Thoracic aorta (tissue), 2 donors: ENCODE measurements at regions not wholly inside any gene's neighbourhood (a gene's known extent, or its start where the extent isn't known, plus 50 kb on each side); places are given as distances from the start of the nearest gene placed in this dataset.

Experiments used
- ATAC-seq: fragments of 150-250 bp; one replicate; pipeline ENCODE4 v1.8.0; 2017; ENCODE audit warnings: low read depth; ENCODE audit not compliant: insufficient number of reproducible peaks, low FRiP score
- DNase-seq: peaks from one replicate; pipeline ENCODE4 v3.0.0-alpha.2; 2020; ENCODE audit warnings: low spot score
- H3K27ac ChIP-seq, 2 donors: fragments of 200-600 bp; sonication (generic); 1 replicate in 1 of 2; 2 replicates in 1 of 2; pipeline ENCODE4 v1.5.1; 2016; ENCODE audit warnings: mild to moderate bottlenecking in 2 of 2, moderate library complexity in 2 of 2
- H3K27me3 ChIP-seq: fragments of 200-600 bp; sonication (generic); replicated peaks from 2 replicates; pipeline ENCODE4 v1.6.0; 2016; ENCODE audit warnings: mild to moderate bottlenecking; ENCODE audit not compliant: insufficient read depth
- H3K36me3 ChIP-seq: fragments of 200-600 bp; sonication (generic); one replicate; pipeline ENCODE4 v1.5.1; 2016
- H3K4me1 ChIP-seq, 2 donors: fragments of 200-600 bp; sonication (generic); 1 replicate in 1 of 2; 2 replicates in 1 of 2; pipeline versions ENCODE4 v1.5.1 to v1.6.0; 2016; ENCODE audit warnings: low read depth in 2 of 2, mild to moderate bottlenecking in 1 of 2; ENCODE audit not compliant: control insufficient read depth in 1 of 2
- H3K4me3 ChIP-seq: fragments of 200-600 bp; sonication (generic); 2 replicates; pipeline ENCODE4 v1.5.1; 2016; ENCODE audit warnings: mild to moderate bottlenecking
- H3K9me3 ChIP-seq: fragments of 200-600 bp; sonication (generic); 2 replicates; pipeline ENCODE4 v1.5.1; 2016
- TF ChIP-seq, protein P1 (sequence below): fragments of 200-600 bp; sonication (generic); IDR thresholded peaks from one replicate; pipeline ENCODE4 v1.5.1; 2019; ENCODE audit warnings: antibody characterized with exemption

DNA sequence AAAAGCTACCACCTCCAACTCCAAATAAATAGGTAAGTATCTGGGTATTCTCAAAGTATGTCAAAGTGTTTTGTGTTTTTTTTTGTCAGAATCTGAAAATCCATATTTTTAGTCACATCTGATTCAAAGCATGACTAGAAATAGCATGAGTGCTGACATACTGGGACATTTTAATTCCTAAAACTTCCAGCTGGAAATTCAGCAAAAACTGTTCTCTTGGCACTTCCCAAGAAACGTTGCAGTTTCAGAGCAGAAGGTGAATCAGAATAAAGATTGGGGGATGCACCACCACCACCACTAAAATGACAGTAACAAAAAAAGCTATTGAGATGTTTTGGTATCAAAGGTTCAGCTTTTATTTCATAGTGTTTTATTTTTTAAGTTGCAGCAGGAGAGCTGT lies 724.6 kb upstream of the CELF2 start:
- H3K9me3 ChIP-seq: no peaks in the 10 kb centered on the region
- no peaks in the 10 kb centered on the region for H3K36me3 ChIP-seq
- H3K27me3 ChIP-seq: no peaks in the 10 kb centered on the region
- TF ChIP-seq, protein P1, sequence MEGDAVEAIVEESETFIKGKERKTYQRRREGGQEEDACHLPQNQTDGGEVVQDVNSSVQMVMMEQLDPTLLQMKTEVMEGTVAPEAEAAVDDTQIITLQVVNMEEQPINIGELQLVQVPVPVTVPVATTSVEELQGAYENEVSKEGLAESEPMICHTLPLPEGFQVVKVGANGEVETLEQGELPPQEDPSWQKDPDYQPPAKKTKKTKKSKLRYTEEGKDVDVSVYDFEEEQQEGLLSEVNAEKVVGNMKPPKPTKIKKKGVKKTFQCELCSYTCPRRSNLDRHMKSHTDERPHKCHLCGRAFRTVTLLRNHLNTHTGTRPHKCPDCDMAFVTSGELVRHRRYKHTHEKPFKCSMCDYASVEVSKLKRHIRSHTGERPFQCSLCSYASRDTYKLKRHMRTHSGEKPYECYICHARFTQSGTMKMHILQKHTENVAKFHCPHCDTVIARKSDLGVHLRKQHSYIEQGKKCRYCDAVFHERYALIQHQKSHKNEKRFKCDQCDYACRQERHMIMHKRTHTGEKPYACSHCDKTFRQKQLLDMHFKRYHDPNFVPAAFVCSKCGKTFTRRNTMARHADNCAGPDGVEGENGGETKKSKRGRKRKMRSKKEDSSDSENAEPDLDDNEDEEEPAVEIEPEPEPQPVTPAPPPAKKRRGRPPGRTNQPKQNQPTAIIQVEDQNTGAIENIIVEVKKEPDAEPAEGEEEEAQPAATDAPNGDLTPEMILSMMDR: no peak
- peaks cover 7 to 14% of the 10 kb centered on the region in 2 donors for H3K4me1 ChIP-seq
- H3K4me3 ChIP-seq: peak overlapping the region; percentile 47
- no peak for DNase-seq
- no peak for ATAC-seq
- H3K27ac ChIP-seq: no peak overlapping the region

DNA sequence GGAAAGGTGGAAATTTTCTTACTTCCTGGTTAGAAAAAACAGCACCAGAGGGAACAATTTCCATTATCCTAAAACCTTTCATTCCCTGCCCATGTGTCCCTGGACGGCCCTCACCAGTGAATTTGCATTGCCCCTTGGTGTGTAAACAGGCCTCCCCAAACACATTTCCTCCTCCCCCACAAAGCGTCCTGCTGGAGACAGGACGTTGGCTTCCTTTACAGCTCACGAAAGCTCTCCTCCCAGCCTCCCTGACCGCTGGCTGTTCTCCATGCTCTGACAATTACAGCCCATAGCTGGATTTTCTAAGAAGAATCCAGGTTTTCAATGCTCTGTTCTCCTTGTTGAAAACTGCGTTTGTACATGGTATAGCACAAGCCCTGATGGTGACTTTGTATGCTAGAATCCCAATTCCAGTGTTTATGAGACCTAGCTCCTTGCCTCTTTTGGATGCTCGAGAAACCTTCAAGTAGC lies 724.2 kb upstream of the CELF2 start:
- Histone ChIP-seq H3K4me1 (peaks cover 7 to 14% of the 10 kb centered on the region in 2 donors), H3K27me3 (no peaks in the 10 kb centered on the region), H3K27ac (no peak overlapping the region), H3K4me3 (peak overlapping the region; percentile 47), H3K36me3 (no peaks in the 10 kb centered on the region), H3K9me3 (no peaks in the 10 kb centered on the region)
- DNase-seq (no peak), ATAC-seq (no peak)
- TF ChIP-seq, protein P1: no peak

DNA sequence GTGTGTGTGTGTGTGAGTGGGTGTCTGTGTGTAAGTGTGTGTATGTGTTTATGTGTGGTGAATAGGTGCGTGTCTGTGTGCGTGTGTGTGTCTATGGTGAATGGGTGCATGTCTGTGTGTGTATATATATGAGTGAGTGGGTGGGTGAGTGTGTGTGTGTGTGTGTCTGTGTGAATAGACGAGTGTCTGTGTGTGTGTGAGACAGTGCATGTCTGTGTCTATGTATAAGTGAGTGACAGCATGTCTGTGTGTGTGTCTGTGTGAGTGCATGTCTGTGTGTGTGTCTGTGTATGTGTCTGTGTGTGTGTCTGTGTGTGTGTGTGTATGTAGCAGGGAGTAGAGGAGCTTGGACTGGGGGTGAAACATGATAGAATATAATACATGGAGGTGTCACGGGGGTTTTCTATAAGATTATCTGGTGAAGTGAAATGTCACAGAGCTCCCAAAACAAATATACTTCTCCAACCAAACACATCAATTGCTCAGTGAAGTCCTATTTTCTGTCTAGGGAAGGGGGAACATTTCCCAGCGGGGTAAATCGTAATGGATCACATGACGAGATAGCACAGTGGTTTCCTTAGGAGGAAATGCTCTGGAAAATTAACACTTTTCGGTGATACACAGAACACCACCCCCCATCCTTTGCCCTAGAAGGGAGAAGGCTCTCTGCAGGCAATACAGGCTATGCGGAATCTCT lies 723.3 kb upstream of the CELF2 start:
- no peak for DNase-seq
- H3K9me3 ChIP-seq: no peaks in the 10 kb centered on the region
- H3K27me3 ChIP-seq: no peaks in the 10 kb centered on the region
- no peak for ATAC-seq
- no peak overlapping the region for H3K4me3 ChIP-seq
- peaks cover 7 to 14% of the 10 kb centered on the region in 2 donors for H3K4me1 ChIP-seq
- no peaks in the 10 kb centered on the region for H3K36me3 ChIP-seq
- no peak overlapping the region for H3K27ac ChIP-seq
- TF ChIP-seq, protein P1: no peak

DNA sequence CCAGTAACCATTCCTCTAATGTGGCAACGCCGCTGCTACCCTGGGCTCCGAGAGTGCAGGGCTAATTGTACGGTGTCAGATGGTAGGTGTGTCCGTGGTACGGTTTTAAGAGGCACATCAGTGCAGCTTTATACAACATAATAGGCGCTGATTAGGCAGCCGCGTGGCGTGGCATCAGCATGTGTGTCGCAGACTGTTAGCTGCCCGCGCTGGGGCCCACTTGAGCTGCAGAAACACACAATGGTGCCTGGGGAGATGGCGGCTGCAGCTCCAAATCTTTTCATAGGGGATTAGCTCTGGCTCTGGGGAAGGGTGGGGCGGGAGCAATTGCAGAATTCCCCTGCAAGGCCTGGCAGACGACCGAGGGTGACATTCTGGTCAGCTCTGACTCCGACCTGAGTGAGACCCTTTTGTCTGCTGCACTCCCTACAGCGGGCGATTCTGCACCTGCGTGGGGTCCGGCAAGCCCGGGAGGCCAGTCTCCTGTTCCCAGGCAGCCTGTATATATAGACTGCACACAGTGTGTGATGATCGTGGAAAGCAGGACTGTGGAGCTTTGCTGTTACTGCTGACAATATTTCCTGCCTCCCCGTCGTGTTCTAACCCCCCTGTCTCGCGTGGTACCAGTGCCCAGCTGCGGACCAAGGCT lies 722.7 kb upstream of the CELF2 start:
- Histone ChIP-seq H3K4me3 (no peak overlapping the region), H3K27me3 (no peaks in the 10 kb centered on the region), H3K36me3 (no peaks in the 10 kb centered on the region), H3K9me3 (no peaks in the 10 kb centered on the region), H3K27ac (no peak overlapping the region), H3K4me1 (peaks cover 7 to 14% of the 10 kb centered on the region in 2 donors)
- ATAC-seq (no peak), DNase-seq (no peak)
- TF ChIP-seq, protein P1: no peak

DNA sequence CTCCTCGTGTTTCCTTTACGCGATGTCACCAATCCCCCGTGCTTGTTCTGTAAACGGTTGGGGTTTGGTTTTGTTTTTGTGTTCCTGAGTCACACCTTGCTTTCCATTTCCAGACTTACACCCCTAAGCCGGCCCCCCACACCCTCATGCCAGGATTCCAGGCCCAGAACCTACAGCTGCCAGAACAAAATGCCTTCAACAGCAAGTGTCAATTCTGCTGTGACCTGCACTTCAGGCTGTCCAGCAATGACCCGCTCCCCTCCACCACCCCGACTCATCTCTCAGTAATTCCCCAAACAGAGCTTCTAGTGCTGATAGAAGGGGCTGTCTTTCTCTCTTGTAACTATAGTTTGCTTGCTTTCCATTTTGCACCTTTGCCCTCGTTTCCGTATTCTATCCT lies 722.1 kb upstream of the CELF2 start:
- DNase-seq (no peak), ATAC-seq (no peak)
- Histone ChIP-seq H3K27me3 (no peaks in the 10 kb centered on the region), H3K4me3 (no peak overlapping the region), H3K27ac (no peak overlapping the region), H3K9me3 (no peaks in the 10 kb centered on the region), H3K36me3 (no peaks in the 10 kb centered on the region), H3K4me1 (peaks cover 7 to 14% of the 10 kb centered on the region in 2 donors)
- TF ChIP-seq, protein P1: no peak
